ENCODE measurements at regions not wholly inside any gene's neighbourhood (a gene's known extent, or its start where the extent isn't known, plus 50 kb on each side); places are given as distances from the start of the nearest gene placed in this dataset.

- TF ChIP-seq CTCF (IDR thresholded peaks at IDR 0.05) = no peak
- TF ChIP-seq POLR2A (IDR thresholded peaks at IDR 0.05) = no peak
Measured at GRCh38 chr3:6105187-6105586, 755.7 kb upstream of the GRM7 start.

Measured in stomach (tissue), 4 donors.